ENCODE measurements at regions not wholly inside any gene's neighbourhood (a gene's known extent, or its start where the extent isn't known, plus 50 kb on each side); places are given as distances from the start of the nearest gene placed in this dataset.
"Not testable (repeated sequence)": the region's sequence is repeated elsewhere in the genome, so short reads cannot be mapped to it uniquely, and the experiment has no call there.

DNA sequence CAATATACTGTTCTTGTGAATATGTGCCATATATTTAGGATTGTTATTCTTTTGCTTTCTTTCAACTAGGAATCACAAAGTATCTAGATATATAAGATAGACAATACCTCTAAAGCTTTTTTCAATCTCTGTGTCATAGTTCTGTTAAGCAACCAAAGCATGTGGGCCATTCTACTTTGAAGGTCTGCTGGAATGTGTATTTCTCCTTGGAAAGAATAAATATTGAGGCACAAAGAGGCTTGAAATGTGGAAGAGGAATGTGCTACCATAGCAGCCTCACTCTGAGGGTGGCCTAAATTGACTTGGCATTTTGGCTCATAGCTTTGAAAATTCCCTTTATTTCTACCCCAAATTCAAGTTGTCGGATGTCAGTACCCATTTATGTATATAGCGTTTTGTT is 488.5 kb upstream of the MAN1A1 start:
- no peak for TF ChIP-seq POLR2A (IDR thresholded peaks at IDR 0.05)
- TF ChIP-seq, protein P1, sequence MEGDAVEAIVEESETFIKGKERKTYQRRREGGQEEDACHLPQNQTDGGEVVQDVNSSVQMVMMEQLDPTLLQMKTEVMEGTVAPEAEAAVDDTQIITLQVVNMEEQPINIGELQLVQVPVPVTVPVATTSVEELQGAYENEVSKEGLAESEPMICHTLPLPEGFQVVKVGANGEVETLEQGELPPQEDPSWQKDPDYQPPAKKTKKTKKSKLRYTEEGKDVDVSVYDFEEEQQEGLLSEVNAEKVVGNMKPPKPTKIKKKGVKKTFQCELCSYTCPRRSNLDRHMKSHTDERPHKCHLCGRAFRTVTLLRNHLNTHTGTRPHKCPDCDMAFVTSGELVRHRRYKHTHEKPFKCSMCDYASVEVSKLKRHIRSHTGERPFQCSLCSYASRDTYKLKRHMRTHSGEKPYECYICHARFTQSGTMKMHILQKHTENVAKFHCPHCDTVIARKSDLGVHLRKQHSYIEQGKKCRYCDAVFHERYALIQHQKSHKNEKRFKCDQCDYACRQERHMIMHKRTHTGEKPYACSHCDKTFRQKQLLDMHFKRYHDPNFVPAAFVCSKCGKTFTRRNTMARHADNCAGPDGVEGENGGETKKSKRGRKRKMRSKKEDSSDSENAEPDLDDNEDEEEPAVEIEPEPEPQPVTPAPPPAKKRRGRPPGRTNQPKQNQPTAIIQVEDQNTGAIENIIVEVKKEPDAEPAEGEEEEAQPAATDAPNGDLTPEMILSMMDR (IDR thresholded peaks at IDR 0.05): no peak
- H3K36me3 ChIP-seq: no peaks in the 10 kb centered on the region
- H3K4me3 ChIP-seq: no peak overlapping the region
- no peak for DNase-seq
- H3K4me1 ChIP-seq: no peaks in the 10 kb centered on the region
- H3K27ac ChIP-seq: no peak overlapping the region
- H3K9me3 ChIP-seq: no peaks in the 10 kb centered on the region
- H3K27me3 ChIP-seq: no peaks in the 10 kb centered on the region
- intact Hi-C loops (cut with DNase I; ENCODE audit: low total_unique reads): no loop called here

DNA sequence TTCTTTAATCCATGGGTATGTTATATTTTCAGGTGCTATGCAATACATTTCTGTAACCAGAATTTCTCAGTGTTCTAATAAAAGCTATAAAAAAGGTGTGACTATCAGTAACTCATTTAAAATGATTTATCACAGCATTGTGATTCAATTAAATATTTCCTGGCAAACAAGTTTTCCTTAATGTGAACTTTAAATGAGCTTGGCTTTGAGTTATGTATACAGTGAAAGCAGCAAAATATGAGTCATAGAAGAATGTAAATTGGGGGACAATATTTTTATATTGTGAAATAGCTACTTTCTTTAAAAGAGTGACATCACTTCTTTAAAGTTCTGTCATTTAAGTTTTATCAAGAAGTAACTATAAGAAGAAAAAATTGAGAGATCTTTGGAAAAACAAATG is 484.9 kb upstream of the MAN1A1 start:
- H3K4me1 ChIP-seq: no peaks in the 10 kb centered on the region
- H3K27ac ChIP-seq: no peak overlapping the region
- no peaks in the 10 kb centered on the region for H3K27me3 ChIP-seq
- no peaks in the 10 kb centered on the region for H3K36me3 ChIP-seq
- no peak overlapping the region for H3K4me3 ChIP-seq
- H3K9me3 ChIP-seq: no peaks in the 10 kb centered on the region
- TF ChIP-seq, protein P1 (IDR thresholded peaks at IDR 0.05): no peak
- TF ChIP-seq POLR2A (IDR thresholded peaks at IDR 0.05): no peak
- intact Hi-C loops (cut with DNase I; ENCODE audit: low total_unique reads): no loop called here
- DNase-seq: no peak

DNA sequence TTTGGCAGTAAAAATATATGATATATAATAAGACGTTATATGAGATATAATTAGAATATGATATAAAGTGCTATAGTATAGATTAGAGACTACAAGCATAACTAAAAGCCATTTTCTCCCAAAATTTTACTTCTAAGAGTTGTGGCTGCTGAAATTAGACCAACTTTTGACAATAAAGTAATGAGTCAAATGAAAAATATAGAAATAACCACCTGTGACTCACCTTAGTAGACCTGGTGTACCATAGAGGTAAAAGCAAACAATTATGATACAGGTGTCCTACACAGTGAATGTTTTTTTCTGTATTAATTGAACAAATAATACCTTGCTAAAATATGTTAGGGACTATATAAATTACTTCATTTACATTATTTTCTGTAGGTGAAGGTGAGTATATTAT is 482.9 kb upstream of the MAN1A1 start:
- no peak for DNase-seq
- no peaks in the 10 kb centered on the region for H3K4me1 ChIP-seq
- H3K36me3 ChIP-seq: no peaks in the 10 kb centered on the region
- H3K4me3 ChIP-seq: no peak overlapping the region
- no peak for TF ChIP-seq POLR2A (IDR thresholded peaks at IDR 0.05)
- TF ChIP-seq, protein P1 (IDR thresholded peaks at IDR 0.05): no peak
- no peaks in the 10 kb centered on the region for H3K9me3 ChIP-seq
- intact Hi-C loops (cut with DNase I; ENCODE audit: low total_unique reads): no loop called here
- no peak overlapping the region for H3K27ac ChIP-seq
- no peaks in the 10 kb centered on the region for H3K27me3 ChIP-seq

DNA sequence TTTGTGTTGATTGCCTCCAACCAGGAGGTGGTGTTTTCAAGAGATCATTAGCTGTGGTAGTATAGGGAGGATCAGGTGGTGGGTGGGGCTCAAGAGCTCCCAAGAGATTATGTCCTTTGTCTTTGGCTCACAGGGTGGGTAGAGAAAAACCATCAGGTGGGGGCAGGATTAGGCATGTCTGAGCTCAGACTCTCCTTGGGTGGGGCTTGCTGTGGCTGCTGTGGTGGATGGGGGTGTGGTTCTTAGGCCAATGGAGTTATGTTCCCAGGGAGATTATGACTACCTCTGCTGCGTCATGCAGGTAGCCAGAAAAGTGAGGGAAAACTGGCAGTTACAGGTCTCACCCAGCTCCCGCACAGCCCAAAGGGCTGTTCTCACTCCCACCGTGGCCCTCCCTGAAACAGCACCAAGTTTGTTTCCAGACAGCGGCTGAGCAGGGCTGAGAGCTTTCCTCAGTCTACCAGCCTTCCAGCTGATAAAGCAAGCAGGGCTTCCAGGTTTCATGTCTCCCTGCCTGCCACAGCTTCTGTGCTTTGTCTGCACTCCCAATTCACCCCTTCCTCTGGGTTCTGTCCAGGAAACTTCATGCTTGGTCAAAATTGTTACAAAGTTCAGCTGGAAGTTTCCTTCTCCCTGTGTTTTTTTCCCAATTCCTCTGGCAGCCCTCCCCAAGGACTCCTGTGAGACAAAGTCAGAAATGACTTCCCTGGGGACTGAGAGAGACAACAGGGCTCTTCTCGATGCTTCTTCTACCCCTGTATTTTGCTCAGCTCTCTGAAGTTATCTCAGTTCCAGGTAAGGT is 481.1 kb upstream of the MAN1A1 start:
- intact Hi-C loops (cut with DNase I; ENCODE audit: low total_unique reads): no loop called here
- H3K27ac ChIP-seq: no peak overlapping the region
- no peaks in the 10 kb centered on the region for H3K4me1 ChIP-seq
- H3K9me3 ChIP-seq: no peaks in the 10 kb centered on the region
- no peak for TF ChIP-seq POLR2A (IDR thresholded peaks at IDR 0.05)
- TF ChIP-seq, protein P1 (IDR thresholded peaks at IDR 0.05): no peak
- no peaks in the 10 kb centered on the region for H3K36me3 ChIP-seq
- H3K4me3 ChIP-seq: no peak overlapping the region
- H3K27me3 ChIP-seq: no peaks in the 10 kb centered on the region
- no peak for DNase-seq

- TF ChIP-seq, protein P1 (IDR thresholded peaks at IDR 0.05): no peak
- no peak for TF ChIP-seq POLR2A (IDR thresholded peaks at IDR 0.05)
- Histone ChIP-seq H3K36me3 (no peaks in the 10 kb centered on the region), H3K9me3 (no peaks in the 10 kb centered on the region), H3K27me3 (no peaks in the 10 kb centered on the region), H3K4me3 (no peak overlapping the region), H3K27ac (no peak overlapping the region), H3K4me1 (no peaks in the 10 kb centered on the region)
- intact Hi-C loops (cut with DNase I; ENCODE audit: low total_unique reads): no loop called here
- DNase-seq: no peak
Measured at GRCh38 chr6:119830069-119830468, 480.5 kb upstream of the MAN1A1 start.

- intact Hi-C loops (cut with DNase I; ENCODE audit: low total_unique reads); H3K27me3 ChIP-seq; H3K36me3 ChIP-seq; H3K9me3 ChIP-seq; DNase-seq; H3K27ac ChIP-seq; H3K4me3 ChIP-seq; H3K4me1 ChIP-seq: not testable (repeated sequence)
Measured at GRCh38 chr6:119829499-119829898, 479.9 kb upstream of the MAN1A1 start.

All from uterus (tissue), 3 donors.